ENCODE measurements at regions not wholly inside any gene's neighbourhood (a gene's known extent, or its start where the extent isn't known, plus 50 kb on each side); places are given as distances from the start of the nearest gene placed in this dataset.

- Histone ChIP-seq H3K9me2 (replicated peaks; ENCODE audit: control insufficient read depth, low read length) (no peaks in the 10 kb centered on the region), H3K4me3 (ENCODE audit: low read length) (no peak overlapping the region), H3K9me3 (ENCODE audit: control insufficient read depth, insufficient read depth, low read length) (no peaks in the 10 kb centered on the region), H3K27ac (ENCODE audit: low read depth, low read length) (no peak overlapping the region), H3K4me1 (ENCODE audit: control insufficient read depth, low read length) (no peaks in the 10 kb centered on the region), H3K27me3 (ENCODE audit: control insufficient read depth, low read length) (no peaks in the 10 kb centered on the region), H3F3A (ENCODE audit: control insufficient read depth, insufficient read depth) (no peaks in the 10 kb centered on the region), H3K79me2 (ENCODE audit: control insufficient read depth, low read length) (no peaks in the 10 kb centered on the region), H3K36me3 (ENCODE audit: control insufficient read depth, low read length) (no peaks in the 10 kb centered on the region), H4K20me1 (ENCODE audit: control insufficient read depth, insufficient read depth, low read depth, low read length) (no peaks in the 10 kb centered on the region), H3K4me2 (ENCODE audit: low read length) (no peak overlapping the region)
- no peak for TF ChIP-seq CTCF (IDR thresholded peaks at IDR 0.05; ENCODE audit: low read depth, low read length, poor library complexity, severe bottlenecking)
- TF ChIP-seq EZH2phosphoT487 (IDR thresholded peaks at IDR 0.05; ENCODE audit: borderline replicate concordance, low read length): no peak
Observed at GRCh38 chrX:25202827-25203226, 187.1 kb upstream of the ARX start.

- no peaks in the 10 kb centered on the region for H3K4me1 ChIP-seq (ENCODE audit: control insufficient read depth, low read length)
- H3K4me2 ChIP-seq (ENCODE audit: low read length): no peak overlapping the region
- H4K20me1 ChIP-seq (ENCODE audit: control insufficient read depth, insufficient read depth, low read depth, low read length): no peaks in the 10 kb centered on the region
- TF ChIP-seq EZH2phosphoT487 (IDR thresholded peaks at IDR 0.05; ENCODE audit: borderline replicate concordance, low read length) (no peak), CTCF (IDR thresholded peaks at IDR 0.05; ENCODE audit: low read depth, low read length, poor library complexity, severe bottlenecking) (no peak)
- no peaks in the 10 kb centered on the region for H3K79me2 ChIP-seq (ENCODE audit: control insufficient read depth, low read length)
- no peak overlapping the region for H3K4me3 ChIP-seq (ENCODE audit: low read length)
- H3K9me3 ChIP-seq (ENCODE audit: control insufficient read depth, insufficient read depth, low read length): no peaks in the 10 kb centered on the region
- no peak overlapping the region for H3K27ac ChIP-seq (ENCODE audit: low read depth, low read length)
- no peaks in the 10 kb centered on the region for H3K27me3 ChIP-seq (ENCODE audit: control insufficient read depth, low read length)
- H3F3A ChIP-seq (ENCODE audit: control insufficient read depth, insufficient read depth): no peaks in the 10 kb centered on the region
- H3K9me2 ChIP-seq (replicated peaks; ENCODE audit: control insufficient read depth, low read length): no peaks in the 10 kb centered on the region
- H3K36me3 ChIP-seq (ENCODE audit: control insufficient read depth, low read length): no peaks in the 10 kb centered on the region
Observed at GRCh38 chrX:25198891-25199290, 183.1 kb upstream of the ARX start.

- Histone ChIP-seq H3K9me2 (replicated peaks; ENCODE audit: control insufficient read depth, low read length) (no peaks in the 10 kb centered on the region), H3K4me1 (ENCODE audit: control insufficient read depth, low read length) (no peaks in the 10 kb centered on the region), H4K20me1 (ENCODE audit: control insufficient read depth, insufficient read depth, low read depth, low read length) (no peaks in the 10 kb centered on the region), H3K9me3 (ENCODE audit: control insufficient read depth, insufficient read depth, low read length) (no peaks in the 10 kb centered on the region), H3K79me2 (ENCODE audit: control insufficient read depth, low read length) (no peaks in the 10 kb centered on the region), H3F3A (ENCODE audit: control insufficient read depth, insufficient read depth) (no peaks in the 10 kb centered on the region), H3K27ac (ENCODE audit: low read depth, low read length) (no peak overlapping the region), H3K4me2 (ENCODE audit: low read length) (no peak overlapping the region), H3K36me3 (ENCODE audit: control insufficient read depth, low read length) (no peaks in the 10 kb centered on the region), H3K4me3 (ENCODE audit: low read length) (no peak overlapping the region), H3K27me3 (ENCODE audit: control insufficient read depth, low read length) (no peaks in the 10 kb centered on the region)
- TF ChIP-seq CTCF (IDR thresholded peaks at IDR 0.05; ENCODE audit: low read depth, low read length, poor library complexity, severe bottlenecking) (no peak), EZH2phosphoT487 (IDR thresholded peaks at IDR 0.05; ENCODE audit: borderline replicate concordance, low read length) (no peak)
Observed at GRCh38 chrX:25198253-25198652, 182.5 kb upstream of the ARX start.

GRCh38 chrX:25196221-25196620 lies 180.5 kb upstream of the ARX start:
- H3K36me3 ChIP-seq (ENCODE audit: control insufficient read depth, low read length): no peaks in the 10 kb centered on the region
- H3K9me2 ChIP-seq (replicated peaks; ENCODE audit: control insufficient read depth, low read length): no peaks in the 10 kb centered on the region
- H3K27ac ChIP-seq (ENCODE audit: low read depth, low read length): no peak overlapping the region
- no peaks in the 10 kb centered on the region for H3F3A ChIP-seq (ENCODE audit: control insufficient read depth, insufficient read depth)
- H3K27me3 ChIP-seq (ENCODE audit: control insufficient read depth, low read length): no peaks in the 10 kb centered on the region
- no peaks in the 10 kb centered on the region for H3K9me3 ChIP-seq (ENCODE audit: control insufficient read depth, insufficient read depth, low read length)
- H3K4me2 ChIP-seq (ENCODE audit: low read length): no peak overlapping the region
- no peaks in the 10 kb centered on the region for H4K20me1 ChIP-seq (ENCODE audit: control insufficient read depth, insufficient read depth, low read depth, low read length)
- TF ChIP-seq CTCF (IDR thresholded peaks at IDR 0.05; ENCODE audit: low read depth, low read length, poor library complexity, severe bottlenecking) (no peak), EZH2phosphoT487 (IDR thresholded peaks at IDR 0.05; ENCODE audit: borderline replicate concordance, low read length) (no peak)
- no peaks in the 10 kb centered on the region for H3K79me2 ChIP-seq (ENCODE audit: control insufficient read depth, low read length)
- no peak overlapping the region for H3K4me3 ChIP-seq (ENCODE audit: low read length)
- no peaks in the 10 kb centered on the region for H3K4me1 ChIP-seq (ENCODE audit: control insufficient read depth, low read length)
